Parathyroid adenoma (tissue), 2 donors: ENCODE measurements at regions not wholly inside any gene's neighbourhood (a gene's known extent, or its start where the extent isn't known, plus 50 kb on each side); places are given as distances from the start of the nearest gene placed in this dataset.
A peak's percentile ranks its signal among the peaks of the same experiment; 100 is the strongest.

Experiments
- H2AFZ ChIP-seq: fragments of 300-600 bp; sonication (generic); one replicate; pipeline ENCODE4 v1.7.0; 2017; ENCODE audit warnings: antibody characterized with exemption, mild to moderate bottlenecking
- H3K27ac ChIP-seq: fragments of 300-600 bp; sonication (generic); one replicate; pipeline ENCODE4 v1.7.0; 2017
- H3K27me3 ChIP-seq: fragments of 300-600 bp; sonication (generic); one replicate; pipeline ENCODE4 v1.7.0; 2017; ENCODE audit warnings: low read length; ENCODE audit not compliant: control insufficient read depth, insufficient read depth
- H3K36me3 ChIP-seq: fragments of 300-600 bp; sonication (generic); one replicate; pipeline ENCODE4 v1.7.0; 2017; ENCODE audit warnings: low read length; ENCODE audit not compliant: control insufficient read depth, insufficient read depth
- H3K4me1 ChIP-seq: fragments of 300-600 bp; sonication (generic); one replicate; pipeline ENCODE4 v1.7.0; 2017; ENCODE audit warnings: control low read depth
- H3K4me2 ChIP-seq: fragments of 300-600 bp; sonication (generic); one replicate; pipeline ENCODE4 v1.7.0; 2017; ENCODE audit warnings: low read length
- H3K4me3 ChIP-seq: fragments of 300-600 bp; sonication (generic); one replicate; pipeline ENCODE4 v1.7.0; 2017; ENCODE audit warnings: low read depth, low read length
- H3K79me2 ChIP-seq: fragments of 300-600 bp; sonication (generic); one replicate; pipeline ENCODE4 v1.7.0; 2017; ENCODE audit warnings: control low read depth
- H3K9ac ChIP-seq: fragments of 300-600 bp; sonication (generic); one replicate; pipeline ENCODE4 v1.7.0; 2017; ENCODE audit warnings: mild to moderate bottlenecking
- H3K9me3 ChIP-seq: fragments of 300-600 bp; sonication (generic); one replicate; pipeline ENCODE4 v1.7.0; 2017; ENCODE audit warnings: low read length; ENCODE audit not compliant: control insufficient read depth
- TF ChIP-seq, protein P1 (sequence below): fragments of 300-600 bp; sonication (generic); IDR thresholded peaks from one replicate; pipeline ENCODE4 v1.7.0; 2017; ENCODE audit warnings: antibody characterized with exemption, mild to moderate bottlenecking
- donor health status: primary hyperparathyroidism.

DNA sequence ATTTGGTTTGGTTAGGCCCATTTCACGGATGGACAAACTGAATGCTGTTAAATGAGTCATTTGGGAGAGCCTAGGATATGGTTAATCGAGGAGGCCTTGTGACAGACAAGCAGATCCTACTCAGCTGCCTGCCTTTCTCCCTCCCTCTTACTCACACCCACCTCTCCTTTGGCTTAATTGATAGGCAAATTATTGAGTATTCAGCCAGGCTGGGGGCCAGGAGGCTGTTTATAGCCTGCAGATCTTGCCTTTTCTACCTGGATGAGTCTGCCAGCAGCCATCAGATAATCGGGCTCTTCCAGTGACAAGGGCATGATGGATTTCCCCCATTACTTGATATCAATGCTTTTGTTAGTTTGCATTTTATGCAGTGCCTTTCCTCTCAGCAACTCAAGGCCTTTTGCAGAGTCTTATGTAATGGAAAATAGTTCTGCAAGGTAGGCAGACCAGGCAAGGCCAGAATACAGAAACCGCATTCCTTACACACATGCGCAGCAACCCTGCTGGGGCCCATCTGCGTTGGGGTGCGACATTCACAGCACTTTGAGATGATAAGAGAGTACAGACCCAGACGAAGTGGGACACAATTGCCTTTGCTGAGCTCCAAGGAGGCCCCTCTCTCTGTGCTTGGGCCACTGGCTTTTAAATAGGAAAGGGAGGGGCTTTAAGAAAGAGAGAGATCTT lies 96.2 kb upstream of the ATP6AP2 start:
- H3K27me3 ChIP-seq, result no peaks in the 10 kb centered on the region
- TF ChIP-seq, protein P1, sequence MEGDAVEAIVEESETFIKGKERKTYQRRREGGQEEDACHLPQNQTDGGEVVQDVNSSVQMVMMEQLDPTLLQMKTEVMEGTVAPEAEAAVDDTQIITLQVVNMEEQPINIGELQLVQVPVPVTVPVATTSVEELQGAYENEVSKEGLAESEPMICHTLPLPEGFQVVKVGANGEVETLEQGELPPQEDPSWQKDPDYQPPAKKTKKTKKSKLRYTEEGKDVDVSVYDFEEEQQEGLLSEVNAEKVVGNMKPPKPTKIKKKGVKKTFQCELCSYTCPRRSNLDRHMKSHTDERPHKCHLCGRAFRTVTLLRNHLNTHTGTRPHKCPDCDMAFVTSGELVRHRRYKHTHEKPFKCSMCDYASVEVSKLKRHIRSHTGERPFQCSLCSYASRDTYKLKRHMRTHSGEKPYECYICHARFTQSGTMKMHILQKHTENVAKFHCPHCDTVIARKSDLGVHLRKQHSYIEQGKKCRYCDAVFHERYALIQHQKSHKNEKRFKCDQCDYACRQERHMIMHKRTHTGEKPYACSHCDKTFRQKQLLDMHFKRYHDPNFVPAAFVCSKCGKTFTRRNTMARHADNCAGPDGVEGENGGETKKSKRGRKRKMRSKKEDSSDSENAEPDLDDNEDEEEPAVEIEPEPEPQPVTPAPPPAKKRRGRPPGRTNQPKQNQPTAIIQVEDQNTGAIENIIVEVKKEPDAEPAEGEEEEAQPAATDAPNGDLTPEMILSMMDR, result no peak
- H3K4me1 ChIP-seq, result peaks cover 12% of the 10 kb centered on the region
- H3K27ac ChIP-seq, result peak overlapping the region; percentile 91
- H3K4me3 ChIP-seq, result no peak overlapping the region
- H2AFZ ChIP-seq, result peak overlapping the region; percentile 89
- no peaks in the 10 kb centered on the region for H3K79me2 ChIP-seq
- no peaks in the 10 kb centered on the region for H3K9me3 ChIP-seq
- no peaks in the 10 kb centered on the region for H3K36me3 ChIP-seq
- no peak overlapping the region for H3K9ac ChIP-seq
- H3K4me2 ChIP-seq, result no peak overlapping the region

DNA sequence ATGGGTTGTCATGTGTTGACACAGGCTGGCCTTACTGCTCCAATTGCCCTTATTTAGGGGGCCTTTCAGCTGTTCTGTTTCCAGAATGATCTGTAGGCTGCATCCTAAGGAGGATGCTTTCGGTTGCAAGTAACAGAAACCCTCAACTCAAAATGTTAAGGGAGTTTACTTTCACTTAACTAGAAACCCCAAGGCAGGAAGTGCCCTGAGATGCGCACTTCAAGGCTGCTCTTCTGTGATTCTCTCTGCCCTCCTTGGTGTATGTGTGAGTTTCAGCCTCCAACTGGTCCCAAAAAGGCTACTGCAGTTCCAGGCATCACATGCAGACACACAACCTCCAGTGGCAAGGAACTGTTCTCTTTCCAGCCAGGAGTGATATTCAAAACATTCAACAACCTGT lies 97.3 kb upstream of the ATP6AP2 start:
- peaks cover 12% of the 10 kb centered on the region for H3K4me1 ChIP-seq
- TF ChIP-seq, protein P1, result no peak
- H3K4me2 ChIP-seq, result no peak overlapping the region
- H3K27me3 ChIP-seq, result no peaks in the 10 kb centered on the region
- no peak overlapping the region for H2AFZ ChIP-seq
- no peak overlapping the region for H3K27ac ChIP-seq
- no peaks in the 10 kb centered on the region for H3K36me3 ChIP-seq
- H3K9ac ChIP-seq, result no peak overlapping the region
- H3K4me3 ChIP-seq, result no peak overlapping the region
- no peaks in the 10 kb centered on the region for H3K79me2 ChIP-seq
- no peaks in the 10 kb centered on the region for H3K9me3 ChIP-seq

DNA sequence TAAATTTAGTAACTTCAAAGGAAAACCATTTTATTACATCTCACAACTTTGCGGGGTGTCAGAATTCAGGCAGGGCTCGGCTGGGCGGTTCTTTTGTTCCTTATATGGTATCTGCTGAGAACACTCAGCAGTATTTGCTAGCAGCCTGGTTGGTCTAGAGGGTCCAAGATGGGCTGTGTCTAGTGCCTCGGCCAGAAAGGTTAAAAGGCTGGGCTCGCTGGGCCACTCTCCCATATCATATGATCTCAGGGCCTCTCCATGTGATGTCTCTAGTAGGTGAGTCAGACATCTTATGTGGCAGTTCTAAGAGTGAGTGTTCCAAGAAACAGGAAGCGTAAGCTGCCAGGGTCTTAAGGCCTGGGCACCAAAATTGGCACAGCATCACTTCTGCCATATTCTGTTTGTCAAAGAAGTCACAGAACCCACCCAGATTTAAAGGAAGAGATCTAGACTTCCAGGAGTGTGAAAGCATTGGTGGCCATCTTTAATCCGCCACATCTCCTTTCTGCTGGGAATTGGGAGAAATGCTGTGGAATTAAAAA lies 100.9 kb upstream of the ATP6AP2 start:
- Histone ChIP-seq H2AFZ (no peak overlapping the region), H3K9ac (no peak overlapping the region), H3K27ac (no peak overlapping the region), H3K4me1 (peaks cover 8% of the 10 kb centered on the region), H3K79me2 (no peaks in the 10 kb centered on the region), H3K9me3 (no peaks in the 10 kb centered on the region), H3K4me3 (no peak overlapping the region), H3K36me3 (no peaks in the 10 kb centered on the region), H3K4me2 (no peak overlapping the region), H3K27me3 (no peaks in the 10 kb centered on the region)
- TF ChIP-seq, protein P1, result no peak

DNA sequence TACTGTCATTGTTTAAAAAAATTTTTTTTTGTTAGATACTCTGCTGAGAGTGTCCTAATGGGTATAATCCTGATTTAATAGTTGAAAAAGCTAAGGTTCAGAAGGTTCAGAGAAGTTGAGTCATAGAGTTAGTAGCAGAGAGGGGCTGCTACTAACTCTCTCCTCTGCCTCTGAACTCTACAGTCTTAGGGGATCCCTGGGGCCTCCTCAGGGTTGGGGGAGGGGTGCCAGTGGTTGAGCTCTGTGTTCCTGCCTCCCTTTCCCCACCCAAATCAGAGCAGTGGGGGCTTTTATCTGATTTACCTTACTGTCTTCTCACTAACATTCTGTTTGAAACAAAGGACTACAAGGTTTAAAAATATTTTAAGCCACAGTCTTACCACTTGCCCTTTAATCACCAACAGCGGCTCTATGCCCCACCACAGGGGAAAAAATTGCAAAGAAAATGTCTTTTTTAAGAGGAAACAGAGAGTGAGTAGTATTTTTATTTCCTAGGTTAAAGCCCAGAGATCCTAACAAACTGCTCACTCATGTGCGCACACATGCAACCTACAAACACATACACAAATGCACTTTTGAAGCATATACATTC lies 102.2 kb upstream of the ATP6AP2 start:
- Histone ChIP-seq H2AFZ (no peak overlapping the region), H3K27ac (no peak overlapping the region), H3K9ac (no peak overlapping the region), H3K4me2 (no peak overlapping the region), H3K4me3 (no peak overlapping the region), H3K9me3 (no peaks in the 10 kb centered on the region), H3K36me3 (no peaks in the 10 kb centered on the region), H3K27me3 (no peaks in the 10 kb centered on the region), H3K4me1 (peaks cover 3% of the 10 kb centered on the region), H3K79me2 (no peaks in the 10 kb centered on the region)
- TF ChIP-seq, protein P1, result no peak
